HEK293 (cell line): ENCODE measurements at regions not wholly inside any gene's neighbourhood (a gene's known extent, or its start where the extent isn't known, plus 50 kb on each side); places are given as distances from the start of the nearest gene placed in this dataset.

Experiments used
- CTCF ChIA-PET: fragments of 350-600 bp; formaldehyde crosslinking; extraction: SDS; loops from one replicate; lab custom pipeline; 2021; ENCODE audit warnings: antibody characterized with exemption; lab: Yijun Ruan, JAX
- POLR2A ChIA-PET: fragments of 300-600 bp; formaldehyde crosslinking; extraction: SDS; loops from one replicate; lab custom pipeline; 2020; ENCODE audit warnings: antibody characterized with exemption, inconsistent platforms; lab: Yijun Ruan, JAX
- H3K27ac ChIP-seq: fragments of 200-500 bp; sonication (Bioruptor generic); 2 replicates; pipeline ENCODE4 v1.5.1; 2014; ENCODE audit warnings: low read depth, low read length, control low read depth, inconsistent platforms; ENCODE audit errors: extremely low read depth
- H3K36me3 ChIP-seq, 2 experiments: fragments of 200-500 bp in 1 of 2; sonication (Bioruptor generic) in 1 of 2; 1 replicate in 1 of 2; 2 replicates in 1 of 2; pipeline ENCODE4 v1.5.1; 2014 to 2017; ENCODE audit warnings: inconsistent platforms in 2 of 2, low read length in 2 of 2; ENCODE audit not compliant: control insufficient read depth in 2 of 2, insufficient read depth in 1 of 2
- H3K4me1 ChIP-seq: fragments of 200-500 bp; sonication (Bioruptor generic); 2 replicates; pipeline ENCODE4 v1.5.1; 2014; ENCODE audit warnings: mild to moderate bottlenecking, low read length, inconsistent platforms; ENCODE audit not compliant: control insufficient read depth, insufficient read depth
- H3K4me3 ChIP-seq: 2 replicates; pipeline ENCODE4 v1.5.1; 2011; ENCODE audit warnings: low read depth, mild to moderate bottlenecking, control low read depth, low read length, moderate library complexity
- H3K9me3 ChIP-seq: fragments of 200-500 bp; sonication (Bioruptor generic); 2 replicates; pipeline ENCODE4 v1.5.1; 2014; ENCODE audit warnings: low read depth, low read length, inconsistent platforms; ENCODE audit not compliant: control insufficient read depth, insufficient read depth
- HOXA7 ChIP-seq: sonication (generic); formaldehyde crosslinking; IDR thresholded peaks from 2 replicates; pipeline ENCODE4 v1.8.1; 2022; ENCODE audit warnings: missing genetic modification reagents, borderline replicate concordance
- PRDM1 ChIP-seq: fragments of 450-650 bp; formaldehyde crosslinking; IDR thresholded peaks from 2 replicates; pipeline ENCODE4; 2016; ENCODE audit warnings: missing biosample characterization, missing genetic modification characterization
- SP3 ChIP-seq: fragments of 450-650 bp; formaldehyde crosslinking; IDR thresholded peaks from 2 replicates; pipeline ENCODE4 v1.5.1; 2016; ENCODE audit warnings: missing biosample characterization, missing genetic modification characterization
- TRIM28 ChIP-seq: IDR thresholded peaks from 2 replicates; pipeline ENCODE4 v1.6.1; 2011; ENCODE audit warnings: low read length, control low read depth, borderline replicate concordance
- ZFHX2 ChIP-seq: fragments of 450-650 bp; formaldehyde crosslinking; conservative IDR thresholded peaks from 2 replicates; pipeline ENCODE4 v1.5.1; 2016; ENCODE audit warnings: missing biosample characterization, missing genetic modification characterization
- ZFP3 ChIP-seq: fragments of 450-650 bp; formaldehyde crosslinking; IDR thresholded peaks from 2 replicates; pipeline ENCODE4 v1.5.1; 2016; ENCODE audit warnings: low read depth, missing biosample characterization, missing genetic modification characterization
- ZNF214 ChIP-seq: fragments of 450-650 bp; formaldehyde crosslinking; IDR thresholded peaks from 2 replicates; pipeline ENCODE4 v1.5.1; 2017; ENCODE audit warnings: missing biosample characterization, mild to moderate bottlenecking, missing genetic modification characterization, borderline replicate concordance
- ZNF354C ChIP-seq: fragments of 450-650 bp; formaldehyde crosslinking; IDR thresholded peaks from 2 replicates; pipeline ENCODE4 v1.5.1; 2016; ENCODE audit warnings: missing biosample characterization, missing genetic modification characterization, low read depth, borderline replicate concordance
- ZNF558 ChIP-seq: fragments of 450-650 bp; formaldehyde crosslinking; IDR thresholded peaks from 2 replicates; pipeline ENCODE4 v1.5.1; 2016; ENCODE audit warnings: missing biosample characterization, missing genetic modification characterization
- ZNF626 ChIP-seq: fragments of 450-650 bp; sonication (Bioruptor Pico); formaldehyde crosslinking; IDR thresholded peaks from 2 replicates; pipeline ENCODE4 v1.5.1; 2018; ENCODE audit warnings: missing biosample characterization, missing genetic modification characterization, inconsistent platforms
- ZNF664 ChIP-seq: fragments of 450-650 bp; formaldehyde crosslinking; IDR thresholded peaks from 2 replicates; pipeline ENCODE4 v1.5.1; 2016; ENCODE audit warnings: missing biosample characterization, missing genetic modification characterization
- ZNF677 ChIP-seq: fragments of 450-650 bp; IDR thresholded peaks from 2 replicates; pipeline ENCODE4 v1.5.0; 2018; ENCODE audit warnings: missing biosample characterization, mild to moderate bottlenecking, missing genetic modification characterization, moderate library complexity
- ZNF707 ChIP-seq: fragments of 450-650 bp; formaldehyde crosslinking; IDR thresholded peaks from 2 replicates; pipeline ENCODE4 v1.5.1; 2016; ENCODE audit warnings: missing biosample characterization, missing genetic modification characterization
- ZNF792 ChIP-seq: fragments of 450-650 bp; formaldehyde crosslinking; IDR thresholded peaks from 2 replicates; pipeline ENCODE4 v1.5.1; 2016; ENCODE audit warnings: missing biosample characterization, missing genetic modification characterization
- ZNF830 ChIP-seq: fragments of 450-650 bp; IDR thresholded peaks from 2 replicates; pipeline ENCODE4 v1.5.0; 2018; ENCODE audit warnings: missing biosample characterization, missing genetic modification characterization, low read depth, mild to moderate bottlenecking, moderate library complexity
- ZNF837 ChIP-seq: fragments of 450-650 bp; formaldehyde crosslinking; IDR thresholded peaks from 2 replicates; pipeline ENCODE4 v1.5.1; 2016; ENCODE audit warnings: missing biosample characterization, missing genetic modification characterization
- ZSCAN30 ChIP-seq: fragments of 450-650 bp; IDR thresholded peaks from 2 replicates; pipeline ENCODE4 v1.5.1; 2018; ENCODE audit warnings: missing biosample characterization, mild to moderate bottlenecking, missing genetic modification characterization, moderate library complexity
- TF ChIP-seq, protein P1 (sequence below): fragments of 450-650 bp; formaldehyde crosslinking; IDR thresholded peaks from 2 replicates; pipeline ENCODE4 v1.5.1; 2016; ENCODE audit warnings: missing biosample characterization, missing genetic modification characterization
- TF ChIP-seq, protein P2 (sequence below): fragments of 450-650 bp; formaldehyde crosslinking; IDR thresholded peaks from 2 replicates; pipeline ENCODE4 v1.5.1; 2016; ENCODE audit warnings: missing biosample characterization, missing genetic modification characterization
- TF ChIP-seq, protein P3 (sequence below): IDR thresholded peaks from 2 replicates; pipeline ENCODE4 v1.6.1; 2011; ENCODE audit warnings: mild to moderate bottlenecking, low read depth, low read length, borderline replicate concordance

DNA sequence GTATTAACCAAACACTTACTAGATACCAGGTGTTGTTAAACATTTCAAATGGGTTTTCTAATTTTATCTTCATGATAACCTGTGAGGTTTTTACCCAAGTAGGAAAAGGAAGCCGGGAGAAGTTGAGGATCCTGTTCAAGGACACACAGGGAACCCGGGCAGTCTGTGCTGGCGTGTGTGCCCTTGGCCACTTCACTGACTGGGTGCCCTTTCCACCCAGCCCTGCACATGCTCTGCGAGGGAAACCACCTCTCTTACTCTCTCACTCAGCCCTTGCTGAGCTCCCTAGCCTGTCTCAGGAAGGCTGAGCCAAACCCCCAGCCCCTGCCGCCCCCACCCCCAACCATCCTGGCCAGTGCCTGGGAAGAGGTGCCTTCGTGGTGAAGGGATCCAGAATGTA is 51.8 kb downstream of the TEX44 start:
- Histone ChIP-seq H3K27ac (no peak overlapping the region), H3K9me3 (no peaks in the 10 kb centered on the region), H3K4me3 (no peak overlapping the region), H3K36me3 (no peaks in the 10 kb centered on the region), H3K4me1 (no peaks in the 10 kb centered on the region)
- TF ChIP-seq, protein P1, sequence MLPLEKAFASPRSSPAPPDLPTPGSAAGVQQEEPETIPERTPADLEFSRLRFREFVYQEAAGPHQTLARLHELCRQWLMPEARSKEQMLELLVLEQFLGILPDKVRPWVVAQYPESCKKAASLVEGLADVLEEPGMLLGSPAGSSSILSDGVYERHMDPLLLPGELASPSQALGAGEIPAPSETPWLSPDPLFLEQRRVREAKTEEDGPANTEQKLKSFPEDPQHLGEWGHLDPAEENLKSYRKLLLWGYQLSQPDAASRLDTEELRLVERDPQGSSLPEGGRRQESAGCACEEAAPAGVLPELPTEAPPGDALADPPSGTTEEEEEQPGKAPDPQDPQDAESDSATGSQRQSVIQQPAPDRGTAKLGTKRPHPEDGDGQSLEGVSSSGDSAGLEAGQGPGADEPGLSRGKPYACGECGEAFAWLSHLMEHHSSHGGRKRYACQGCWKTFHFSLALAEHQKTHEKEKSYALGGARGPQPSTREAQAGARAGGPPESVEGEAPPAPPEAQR, result no peak
- no peak for TF ChIP-seq SP3 (tag by site-specific recombination)
- TF ChIP-seq ZNF354C (tag by site-specific recombination), result no peak
- TF ChIP-seq ZNF664 (tag by site-specific recombination), result no peak
- TF ChIP-seq ZNF837 (tag by site-specific recombination), result no peak
- TF ChIP-seq ZFHX2, result no peak
- TF ChIP-seq, protein P2, sequence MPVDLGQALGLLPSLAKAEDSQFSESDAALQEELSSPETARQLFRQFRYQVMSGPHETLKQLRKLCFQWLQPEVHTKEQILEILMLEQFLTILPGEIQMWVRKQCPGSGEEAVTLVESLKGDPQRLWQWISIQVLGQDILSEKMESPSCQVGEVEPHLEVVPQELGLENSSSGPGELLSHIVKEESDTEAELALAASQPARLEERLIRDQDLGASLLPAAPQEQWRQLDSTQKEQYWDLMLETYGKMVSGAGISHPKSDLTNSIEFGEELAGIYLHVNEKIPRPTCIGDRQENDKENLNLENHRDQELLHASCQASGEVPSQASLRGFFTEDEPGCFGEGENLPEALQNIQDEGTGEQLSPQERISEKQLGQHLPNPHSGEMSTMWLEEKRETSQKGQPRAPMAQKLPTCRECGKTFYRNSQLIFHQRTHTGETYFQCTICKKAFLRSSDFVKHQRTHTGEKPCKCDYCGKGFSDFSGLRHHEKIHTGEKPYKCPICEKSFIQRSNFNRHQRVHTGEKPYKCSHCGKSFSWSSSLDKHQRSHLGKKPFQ (tag by site-specific recombination), result no peak
- TF ChIP-seq PRDM1 (tag by site-specific recombination), result no peak
- no peak for TF ChIP-seq ZNF677 (tag by site-specific recombination)
- TF ChIP-seq, protein P3, sequence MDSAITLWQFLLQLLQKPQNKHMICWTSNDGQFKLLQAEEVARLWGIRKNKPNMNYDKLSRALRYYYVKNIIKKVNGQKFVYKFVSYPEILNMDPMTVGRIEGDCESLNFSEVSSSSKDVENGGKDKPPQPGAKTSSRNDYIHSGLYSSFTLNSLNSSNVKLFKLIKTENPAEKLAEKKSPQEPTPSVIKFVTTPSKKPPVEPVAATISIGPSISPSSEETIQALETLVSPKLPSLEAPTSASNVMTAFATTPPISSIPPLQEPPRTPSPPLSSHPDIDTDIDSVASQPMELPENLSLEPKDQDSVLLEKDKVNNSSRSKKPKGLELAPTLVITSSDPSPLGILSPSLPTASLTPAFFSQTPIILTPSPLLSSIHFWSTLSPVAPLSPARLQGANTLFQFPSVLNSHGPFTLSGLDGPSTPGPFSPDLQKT, result no peak
- no peak for TF ChIP-seq ZNF558 (tag by site-specific recombination)
- no peak for TF ChIP-seq ZNF214
- no peak for TF ChIP-seq ZNF626
- no peak for TF ChIP-seq TRIM28
- CTCF ChIA-PET, result interaction anchor here (2.0 kb wide), 1 partner anchor 28 kb away, joined by 6 read pairs; no protein-coding TSS in a partner anchor
- POLR2A ChIA-PET, result no interaction called here

DNA sequence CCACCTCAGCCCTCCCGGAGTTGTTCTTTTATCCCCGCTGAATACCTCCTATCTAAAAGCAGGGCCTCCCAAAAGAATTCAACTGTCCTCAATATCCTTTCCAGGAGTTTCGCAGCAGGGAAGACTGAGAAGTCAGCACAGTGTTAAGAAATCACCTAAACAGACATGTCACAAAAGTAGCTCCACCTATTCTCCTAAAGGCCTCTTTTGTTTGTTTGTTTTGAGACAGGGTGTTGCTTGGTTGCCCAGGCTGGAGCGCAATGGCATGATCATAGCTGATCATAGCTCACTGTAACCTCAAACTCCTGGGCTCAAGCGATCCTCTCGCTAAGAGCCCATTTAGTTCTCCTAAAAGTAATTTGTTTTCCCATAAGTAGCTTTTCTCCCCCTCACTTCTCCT is 53.8 kb downstream of the TEX44 start:
- POLR2A ChIA-PET, result interaction anchor here (1.2 kb wide), 1 partner anchor 14 kb away, joined by 3 read pairs; no protein-coding TSS in a partner anchor
- no peak for TF ChIP-seq ZNF830 (tag by site-specific recombination)
- TF ChIP-seq ZNF792, result no peak
- TF ChIP-seq ZNF707, result no peak
- TF ChIP-seq ZSCAN30 (tag by site-specific recombination), result no peak
- TF ChIP-seq ZFP3 (tag by site-specific recombination), result no peak
- TF ChIP-seq HOXA7, result no peak
- CTCF ChIA-PET, result interaction anchor here (0.6 to 6.5 kb wide), 11 partner anchors 10 to 280 kb away, joined by 3 to 139 read pairs (median 4); partner anchors contain the start of gene NPPC
- Histone ChIP-seq H3K27ac (no peak overlapping the region), H3K9me3 (no peaks in the 10 kb centered on the region), H3K4me1 (no peaks in the 10 kb centered on the region), H3K4me3 (no peak overlapping the region), H3K36me3 (no peaks in the 10 kb centered on the region)
